Type B pancreatic cell (in vitro differentiated cells): ENCODE measurements at regions not wholly inside any gene's neighbourhood (a gene's known extent, or its start where the extent isn't known, plus 50 kb on each side); places are given as distances from the start of the nearest gene placed in this dataset.

Experiments used
- DNase-seq: peaks from one replicate; pipeline ENCODE4 v3.0.0; 2021; ENCODE audit warnings: mixed read lengths; ENCODE audit not compliant: unreplicated experiment; ENCODE audit errors: extremely low spot score
- H3K27ac Mint-ChIP-seq: 2 replicates; pipeline ENCODE4 v1.8.0; 2021; ENCODE audit warnings: mild to moderate bottlenecking, mixed read lengths
- H3K27me3 Mint-ChIP-seq: 2 replicates; pipeline ENCODE4 v1.8.0; 2021; ENCODE audit warnings: mixed read lengths
- H3K36me3 Mint-ChIP-seq: 2 replicates; pipeline ENCODE4 v1.8.0; 2021; ENCODE audit warnings: mixed read lengths
- H3K4me1 Mint-ChIP-seq: one replicate; pipeline ENCODE4 v1.8.0; 2021; ENCODE audit warnings: mixed read lengths; ENCODE audit not compliant: unreplicated experiment
- H3K4me3 Mint-ChIP-seq: 2 replicates; pipeline ENCODE4 v1.8.0; 2021; ENCODE audit warnings: mild to moderate bottlenecking, mixed read lengths
- H3K9me3 Mint-ChIP-seq: 2 replicates; pipeline ENCODE4 v1.8.0; 2021; ENCODE audit warnings: mixed read lengths
- TF ChIP-seq, protein P1 (sequence below): fragments of 200-600 bp; sonication (generic); conservative IDR thresholded peaks from 2 replicates; pipeline ENCODE4 v1.5.0; 2021; ENCODE audit warnings: antibody characterized with exemption, mild to moderate bottlenecking

DNA sequence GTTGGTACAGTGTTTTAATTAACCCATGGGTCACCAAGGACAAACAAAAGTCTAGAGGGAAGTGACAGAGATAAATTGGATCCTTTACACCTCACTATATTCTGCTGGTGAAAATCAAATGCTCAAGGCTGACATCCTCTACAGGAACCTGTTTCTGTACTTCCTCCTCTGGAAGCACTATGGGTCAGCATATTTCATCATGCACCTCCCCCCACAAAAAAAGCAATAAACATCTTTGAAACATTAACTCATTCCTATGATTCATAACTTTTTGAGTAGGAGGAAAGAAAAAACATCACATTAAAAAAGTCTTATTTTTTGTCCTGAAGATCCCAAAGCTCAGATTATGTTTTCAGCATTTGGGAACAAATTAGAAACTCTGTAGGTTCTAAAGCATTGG, 588.3 kb upstream of the SGCG start:
- Mint-ChIP-seq H3K4me3 (no peak overlapping the region), H3K36me3 (no peaks in the 10 kb centered on the region), H3K27ac (no peak overlapping the region), H3K9me3 (peaks cover 4% of the 10 kb centered on the region), H3K4me1 (peaks cover 8% of the 10 kb centered on the region), H3K27me3 (no peaks in the 10 kb centered on the region)
- no peak for DNase-seq
- TF ChIP-seq, protein P1, sequence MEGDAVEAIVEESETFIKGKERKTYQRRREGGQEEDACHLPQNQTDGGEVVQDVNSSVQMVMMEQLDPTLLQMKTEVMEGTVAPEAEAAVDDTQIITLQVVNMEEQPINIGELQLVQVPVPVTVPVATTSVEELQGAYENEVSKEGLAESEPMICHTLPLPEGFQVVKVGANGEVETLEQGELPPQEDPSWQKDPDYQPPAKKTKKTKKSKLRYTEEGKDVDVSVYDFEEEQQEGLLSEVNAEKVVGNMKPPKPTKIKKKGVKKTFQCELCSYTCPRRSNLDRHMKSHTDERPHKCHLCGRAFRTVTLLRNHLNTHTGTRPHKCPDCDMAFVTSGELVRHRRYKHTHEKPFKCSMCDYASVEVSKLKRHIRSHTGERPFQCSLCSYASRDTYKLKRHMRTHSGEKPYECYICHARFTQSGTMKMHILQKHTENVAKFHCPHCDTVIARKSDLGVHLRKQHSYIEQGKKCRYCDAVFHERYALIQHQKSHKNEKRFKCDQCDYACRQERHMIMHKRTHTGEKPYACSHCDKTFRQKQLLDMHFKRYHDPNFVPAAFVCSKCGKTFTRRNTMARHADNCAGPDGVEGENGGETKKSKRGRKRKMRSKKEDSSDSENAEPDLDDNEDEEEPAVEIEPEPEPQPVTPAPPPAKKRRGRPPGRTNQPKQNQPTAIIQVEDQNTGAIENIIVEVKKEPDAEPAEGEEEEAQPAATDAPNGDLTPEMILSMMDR, result no peak

DNA sequence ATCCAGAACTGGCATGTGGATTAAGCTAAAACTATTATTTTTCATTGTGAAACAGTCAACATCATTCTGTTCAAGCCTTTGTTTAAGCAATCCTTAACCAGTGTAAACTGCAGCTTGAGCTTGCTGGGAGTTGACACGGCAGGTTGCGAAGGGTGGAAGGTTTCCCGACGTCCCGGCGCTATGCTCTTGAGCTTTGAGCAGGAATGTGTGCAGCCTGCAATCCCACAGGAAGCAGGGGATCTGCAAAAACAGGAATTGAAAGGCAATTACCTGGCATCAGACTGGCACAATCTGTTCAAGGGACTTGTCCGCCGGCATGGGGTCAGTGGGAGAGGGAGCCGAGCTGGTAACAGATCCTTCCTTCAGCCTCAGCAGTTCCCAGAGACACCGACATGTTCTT, 586.7 kb upstream of the SGCG start:
- peaks cover 8% of the 10 kb centered on the region for H3K4me1 Mint-ChIP-seq
- no peak overlapping the region for H3K4me3 Mint-ChIP-seq
- no peaks in the 10 kb centered on the region for H3K36me3 Mint-ChIP-seq

DNA sequence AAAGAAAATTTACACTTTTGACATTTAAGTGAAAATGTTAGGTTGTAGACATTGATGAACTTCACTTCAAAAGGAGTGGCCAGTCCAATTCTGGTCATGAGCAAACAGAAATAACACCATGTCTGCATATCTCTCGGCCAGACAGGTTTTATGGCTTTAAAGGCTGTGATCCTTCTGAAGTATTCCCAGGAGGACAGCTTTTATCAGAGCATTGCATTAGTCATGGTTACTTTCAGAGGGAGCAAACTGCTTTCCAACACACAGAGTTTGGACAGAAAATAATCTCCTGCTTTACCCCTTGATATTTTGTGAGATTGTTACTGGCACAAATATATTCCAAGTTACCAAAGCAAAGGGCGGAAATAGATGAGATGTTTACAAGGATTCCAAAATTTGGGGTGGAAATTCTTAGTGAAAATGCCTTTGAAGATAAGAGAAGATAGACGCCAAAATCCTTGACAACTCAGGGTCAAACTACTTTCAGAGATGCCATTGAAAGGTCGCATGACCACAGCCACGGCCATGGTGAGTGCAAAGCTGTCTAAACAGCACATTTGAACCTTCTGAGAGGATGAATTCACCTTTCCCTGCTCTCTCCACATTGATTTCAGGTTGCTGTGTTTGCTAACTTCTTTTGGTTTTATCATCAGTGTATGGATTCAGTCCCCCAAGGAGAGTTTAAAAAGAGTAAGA, 584.5 kb upstream of the SGCG start:
- H3K4me1 Mint-ChIP-seq, result peaks cover 8% of the 10 kb centered on the region
- no peaks in the 10 kb centered on the region for H3K9me3 Mint-ChIP-seq
- no peak overlapping the region for H3K4me3 Mint-ChIP-seq
- DNase-seq, result no peak
- H3K27ac Mint-ChIP-seq, result no peak overlapping the region
- no peaks in the 10 kb centered on the region for H3K36me3 Mint-ChIP-seq
- no peaks in the 10 kb centered on the region for H3K27me3 Mint-ChIP-seq
- TF ChIP-seq, protein P1, result no peak

More for the DNA sequence above, 586.7 kb upstream of the SGCG start:
- Mint-ChIP-seq H3K9me3 (no peaks in the 10 kb centered on the region), H3K27ac (no peak overlapping the region), H3K27me3 (no peaks in the 10 kb centered on the region)
- TF ChIP-seq, protein P1, result no peak
- DNase-seq, result no peak

DNA sequence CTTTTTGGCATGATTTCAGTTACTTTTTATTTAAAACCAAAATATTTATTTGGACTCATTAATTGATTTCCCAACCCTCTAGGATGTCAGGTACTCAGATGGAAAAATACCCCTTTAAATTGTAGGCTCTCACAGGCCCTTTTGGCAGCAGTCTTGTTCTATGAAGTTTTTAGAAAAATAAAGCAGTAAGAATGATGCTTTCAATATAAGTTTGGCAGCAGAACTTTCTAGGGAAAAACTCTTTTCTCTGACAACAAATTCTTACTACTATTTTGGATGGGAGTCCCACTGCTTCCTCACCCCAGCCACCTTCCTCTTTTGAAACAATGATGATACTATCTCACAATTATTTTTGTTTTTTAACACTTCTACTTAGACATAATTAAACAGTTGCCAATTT, 581.6 kb upstream of the SGCG start:
- Mint-ChIP-seq H3K27me3 (no peaks in the 10 kb centered on the region), H3K4me3 (no peak overlapping the region), H3K4me1 (peaks cover 8% of the 10 kb centered on the region), H3K27ac (no peak overlapping the region), H3K36me3 (no peaks in the 10 kb centered on the region), H3K9me3 (no peaks in the 10 kb centered on the region)
- no peak for DNase-seq
- TF ChIP-seq, protein P1, result no peak

DNA sequence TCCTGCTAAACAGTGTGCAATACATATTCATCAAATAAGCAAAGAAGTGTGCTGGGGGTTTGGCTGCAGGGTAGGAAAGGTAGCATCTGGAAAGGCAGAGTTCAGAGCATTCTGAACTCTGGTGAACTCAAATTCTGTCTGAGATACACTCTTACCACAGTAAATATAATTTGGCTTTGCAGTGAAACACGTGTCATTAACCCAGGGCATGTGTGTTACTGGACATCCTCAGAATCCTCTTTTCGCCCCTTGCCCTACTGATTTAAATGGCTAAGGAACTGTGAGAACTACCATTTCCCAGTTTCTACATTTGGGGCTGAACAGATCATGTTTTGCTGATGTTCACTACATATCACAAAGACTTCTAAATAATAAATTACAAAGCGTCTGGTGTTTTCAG, 562.8 kb upstream of the SGCG start:
- H3K4me3 Mint-ChIP-seq, result no peak overlapping the region

More for the DNA sequence above, 562.8 kb upstream of the SGCG start:
- H3K9me3 Mint-ChIP-seq, result no peaks in the 10 kb centered on the region
- H3K4me1 Mint-ChIP-seq, result no peaks in the 10 kb centered on the region
- H3K27me3 Mint-ChIP-seq, result no peaks in the 10 kb centered on the region
- no peak for DNase-seq
- no peak overlapping the region for H3K27ac Mint-ChIP-seq
- no peaks in the 10 kb centered on the region for H3K36me3 Mint-ChIP-seq
- TF ChIP-seq, protein P1, result no peak
